KMS-11 (cell line): ENCODE measurements at regions not wholly inside any gene's neighbourhood (a gene's known extent, or its start where the extent isn't known, plus 50 kb on each side); places are given as distances from the start of the nearest gene placed in this dataset.

Experiments
- H2AFZ ChIP-seq: fragments of 200-600 bp; sonication (generic); 2 replicates; pipeline ENCODE4 v1.6.1; 2016; ENCODE audit warnings: antibody characterized with exemption, mixed run types, low read depth
- H3K27ac ChIP-seq: fragments of 200-600 bp; sonication (generic); 2 replicates; pipeline ENCODE4 v1.6.1; 2016; ENCODE audit warnings: mild to moderate bottlenecking, mixed run types
- H3K27me3 ChIP-seq: fragments of 200-600 bp; sonication (generic); 2 replicates; pipeline ENCODE4 v1.6.1; 2017; ENCODE audit warnings: mild to moderate bottlenecking, low read depth, mixed run types, moderate library complexity; ENCODE audit not compliant: insufficient read depth
- H3K36me3 ChIP-seq: fragments of 200-600 bp; sonication (generic); 2 replicates; pipeline ENCODE4 v1.6.1; 2017; ENCODE audit warnings: mild to moderate bottlenecking, mixed run types; ENCODE audit not compliant: insufficient read depth
- H3K4me1 ChIP-seq: fragments of 200-600 bp; sonication (generic); 2 replicates; pipeline ENCODE4 v1.6.1; 2016; ENCODE audit warnings: mild to moderate bottlenecking, low read depth, mixed run types; ENCODE audit not compliant: poor library complexity, severe bottlenecking
- H3K4me2 ChIP-seq: fragments of 200-600 bp; sonication (generic); 2 replicates; pipeline ENCODE4 v1.7.0; 2016; ENCODE audit warnings: mild to moderate bottlenecking, mixed run types
- H3K4me3 ChIP-seq: fragments of 200-600 bp; sonication (generic); IDR thresholded peaks from 2 replicates; pipeline ENCODE4 v1.6.1; 2017; ENCODE audit warnings: low read depth, low read length, mixed read lengths; ENCODE audit not compliant: insufficient read depth
- H3K79me2 ChIP-seq: fragments of 200-600 bp; sonication (generic); 2 replicates; pipeline ENCODE4 v1.6.1; 2016; ENCODE audit warnings: low read depth, mixed run types; ENCODE audit not compliant: insufficient read depth
- H3K9ac ChIP-seq: fragments of 200-600 bp; sonication (generic); 2 replicates; pipeline ENCODE4 v1.6.1; 2016; ENCODE audit warnings: mild to moderate bottlenecking, mixed run types
- H4K20me1 ChIP-seq: fragments of 200-600 bp; sonication (generic); 2 replicates; pipeline ENCODE4 v1.6.1; 2016; ENCODE audit warnings: mild to moderate bottlenecking, mixed run types; ENCODE audit not compliant: insufficient read depth
- TF ChIP-seq, protein P1 (sequence below): fragments of 200-600 bp; sonication (generic); conservative IDR thresholded peaks from 2 replicates; pipeline ENCODE4 v1.6.1; 2017; ENCODE audit warnings: low read depth, mild to moderate bottlenecking, antibody characterized with exemption, low read length, moderate library complexity, mixed read lengths

DNA sequence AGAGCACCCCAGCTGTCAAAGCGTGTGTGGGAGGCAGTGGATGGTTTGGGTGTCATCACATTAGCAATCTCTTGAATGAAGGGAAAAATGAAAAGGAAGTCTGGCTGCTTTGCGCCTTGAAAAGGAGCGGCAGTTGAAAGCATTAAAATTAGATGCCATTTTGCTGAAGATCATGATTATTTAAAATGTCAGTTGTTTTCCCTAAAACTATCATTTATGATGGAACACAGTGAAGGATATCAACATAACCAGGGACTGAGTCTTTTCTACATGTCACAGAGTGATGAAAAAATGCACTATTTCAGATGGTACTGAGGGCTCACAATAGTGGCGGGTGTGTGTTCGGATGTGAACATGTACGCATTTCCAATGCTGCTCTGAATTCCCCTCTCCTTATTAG is 450.2 kb upstream of the CPEB2 start:
- Histone ChIP-seq H3K4me3 (no peak overlapping the region), H4K20me1 (no peaks in the 10 kb centered on the region), H3K4me1 (no peaks in the 10 kb centered on the region), H2AFZ (no peak overlapping the region), H3K27ac (no peak overlapping the region), H3K9ac (no peak overlapping the region), H3K36me3 (no peaks in the 10 kb centered on the region), H3K27me3 (no peaks in the 10 kb centered on the region), H3K79me2 (no peaks in the 10 kb centered on the region), H3K4me2 (no peak overlapping the region)
- TF ChIP-seq, protein P1, sequence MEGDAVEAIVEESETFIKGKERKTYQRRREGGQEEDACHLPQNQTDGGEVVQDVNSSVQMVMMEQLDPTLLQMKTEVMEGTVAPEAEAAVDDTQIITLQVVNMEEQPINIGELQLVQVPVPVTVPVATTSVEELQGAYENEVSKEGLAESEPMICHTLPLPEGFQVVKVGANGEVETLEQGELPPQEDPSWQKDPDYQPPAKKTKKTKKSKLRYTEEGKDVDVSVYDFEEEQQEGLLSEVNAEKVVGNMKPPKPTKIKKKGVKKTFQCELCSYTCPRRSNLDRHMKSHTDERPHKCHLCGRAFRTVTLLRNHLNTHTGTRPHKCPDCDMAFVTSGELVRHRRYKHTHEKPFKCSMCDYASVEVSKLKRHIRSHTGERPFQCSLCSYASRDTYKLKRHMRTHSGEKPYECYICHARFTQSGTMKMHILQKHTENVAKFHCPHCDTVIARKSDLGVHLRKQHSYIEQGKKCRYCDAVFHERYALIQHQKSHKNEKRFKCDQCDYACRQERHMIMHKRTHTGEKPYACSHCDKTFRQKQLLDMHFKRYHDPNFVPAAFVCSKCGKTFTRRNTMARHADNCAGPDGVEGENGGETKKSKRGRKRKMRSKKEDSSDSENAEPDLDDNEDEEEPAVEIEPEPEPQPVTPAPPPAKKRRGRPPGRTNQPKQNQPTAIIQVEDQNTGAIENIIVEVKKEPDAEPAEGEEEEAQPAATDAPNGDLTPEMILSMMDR: no peak

DNA sequence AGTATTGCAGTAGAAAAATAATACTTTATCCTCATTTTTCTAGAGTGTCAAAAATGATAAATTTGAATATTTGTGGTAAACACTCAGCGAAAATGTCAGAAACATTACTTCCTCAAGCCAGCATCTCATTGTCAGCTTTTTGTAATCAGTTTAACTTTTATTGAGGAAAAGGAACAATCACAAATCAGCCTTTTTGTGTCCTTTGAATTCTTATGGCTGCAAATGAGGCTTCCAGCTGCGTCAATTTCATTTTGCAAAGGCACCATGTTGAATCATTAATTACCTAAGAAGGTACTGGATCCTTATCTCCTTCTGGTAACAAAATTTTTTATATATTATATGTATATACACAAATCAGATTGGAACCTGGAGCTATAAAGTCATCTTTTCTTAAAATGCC is 442.6 kb upstream of the CPEB2 start:
- H2AFZ ChIP-seq: no peak overlapping the region
- H3K27ac ChIP-seq: no peak overlapping the region
- H4K20me1 ChIP-seq: no peaks in the 10 kb centered on the region
- no peak overlapping the region for H3K4me2 ChIP-seq
- no peaks in the 10 kb centered on the region for H3K4me1 ChIP-seq
- H3K36me3 ChIP-seq: no peaks in the 10 kb centered on the region
- no peaks in the 10 kb centered on the region for H3K79me2 ChIP-seq
- no peaks in the 10 kb centered on the region for H3K27me3 ChIP-seq
- no peak overlapping the region for H3K4me3 ChIP-seq
- TF ChIP-seq, protein P1: no peak
- H3K9ac ChIP-seq: no peak overlapping the region

DNA sequence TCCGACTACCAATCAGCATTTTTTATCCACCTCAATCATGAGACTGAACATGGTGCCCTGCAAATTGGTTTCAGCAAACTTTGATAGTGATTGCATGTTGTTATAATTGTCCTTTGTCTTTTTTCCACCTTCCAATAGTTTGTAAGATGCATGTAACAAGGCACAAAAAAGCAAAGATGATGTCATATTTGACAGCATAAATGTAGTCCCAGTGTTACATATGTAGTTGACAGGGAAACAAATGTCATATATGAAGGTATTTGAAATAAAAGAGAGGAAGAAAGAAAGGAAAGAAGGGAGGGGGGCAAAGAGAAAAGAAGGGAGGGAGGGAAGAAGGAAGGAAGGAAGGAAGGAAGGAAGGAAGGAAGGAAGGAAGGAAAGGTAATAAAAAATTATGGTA is 441.7 kb upstream of the CPEB2 start:
- Histone ChIP-seq H3K79me2 (no peaks in the 10 kb centered on the region), H2AFZ (no peak overlapping the region), H3K4me3 (no peak overlapping the region), H3K36me3 (no peaks in the 10 kb centered on the region), H3K27ac (no peak overlapping the region), H3K4me1 (no peaks in the 10 kb centered on the region), H3K4me2 (no peak overlapping the region), H3K27me3 (no peaks in the 10 kb centered on the region), H3K9ac (no peak overlapping the region), H4K20me1 (no peaks in the 10 kb centered on the region)
- TF ChIP-seq, protein P1: no peak

DNA sequence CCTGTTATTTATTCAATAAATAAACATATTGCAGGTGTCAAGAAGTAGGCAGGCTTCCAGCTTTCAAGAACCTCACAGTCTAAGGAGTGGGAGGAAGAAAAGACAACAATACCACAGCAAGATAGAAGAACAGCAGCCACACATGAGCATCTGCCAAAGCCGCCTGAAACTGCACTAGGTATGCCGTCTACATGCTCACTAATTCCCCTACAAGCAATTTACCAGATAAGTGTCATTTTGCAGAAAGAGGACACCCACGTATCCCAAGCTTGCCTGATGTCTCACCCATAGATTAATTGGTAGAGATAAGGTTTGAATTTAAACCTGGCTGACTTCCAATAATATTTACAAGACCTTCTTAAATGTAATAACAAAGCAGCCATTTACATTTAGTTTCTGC is 439.4 kb upstream of the CPEB2 start:
- H3K27me3 ChIP-seq: no peaks in the 10 kb centered on the region
- H3K4me1 ChIP-seq: peaks cover 19% of the 10 kb centered on the region
- H3K4me2 ChIP-seq: no peak overlapping the region
- H3K4me3 ChIP-seq: no peak overlapping the region
- TF ChIP-seq, protein P1: no peak
- no peaks in the 10 kb centered on the region for H4K20me1 ChIP-seq
- H3K27ac ChIP-seq: no peak overlapping the region
- no peak overlapping the region for H3K9ac ChIP-seq
- no peaks in the 10 kb centered on the region for H3K79me2 ChIP-seq
- no peaks in the 10 kb centered on the region for H3K36me3 ChIP-seq
- no peak overlapping the region for H2AFZ ChIP-seq

DNA sequence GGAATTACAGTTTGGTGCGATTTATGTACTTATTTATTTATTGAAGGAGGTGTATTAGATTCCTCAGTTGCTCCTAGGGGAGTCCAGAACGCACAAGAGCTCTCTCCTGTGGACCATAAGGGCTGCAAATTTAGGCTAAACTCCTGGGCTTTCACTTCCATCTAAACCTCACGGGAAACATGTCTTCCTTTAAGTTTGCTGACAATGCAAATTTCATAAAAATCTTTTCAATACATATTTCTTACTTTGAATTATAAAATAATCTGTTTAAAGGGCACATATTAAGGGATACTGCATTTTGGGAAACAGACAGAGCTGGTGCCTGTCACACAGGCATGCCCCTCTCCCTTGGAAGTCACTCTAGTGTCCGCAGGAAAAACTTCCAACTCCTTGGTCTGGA is 438.0 kb upstream of the CPEB2 start:
- no peak overlapping the region for H3K4me3 ChIP-seq
- no peaks in the 10 kb centered on the region for H3K27me3 ChIP-seq
- H3K4me1 ChIP-seq: peaks cover 19% of the 10 kb centered on the region
- H4K20me1 ChIP-seq: no peaks in the 10 kb centered on the region
- H3K9ac ChIP-seq: no peak overlapping the region
- no peak overlapping the region for H2AFZ ChIP-seq
- H3K36me3 ChIP-seq: no peaks in the 10 kb centered on the region
- no peaks in the 10 kb centered on the region for H3K79me2 ChIP-seq
- no peak overlapping the region for H3K4me2 ChIP-seq
- TF ChIP-seq, protein P1: no peak
- no peak overlapping the region for H3K27ac ChIP-seq
